Central memory CD4-positive, alpha-beta T cell (primary cell): ENCODE measurements at regions not wholly inside any gene's neighbourhood (a gene's known extent, or its start where the extent isn't known, plus 50 kb on each side); places are given as distances from the start of the nearest gene placed in this dataset.
"Not testable (repeated sequence)": the region's sequence is repeated elsewhere in the genome, so short reads cannot be mapped to it uniquely, and the experiment has no call there.

Source experiments
- DNase-seq: peaks from one replicate; pipeline ENCODE4 v3.0.0; 2022

DNA sequence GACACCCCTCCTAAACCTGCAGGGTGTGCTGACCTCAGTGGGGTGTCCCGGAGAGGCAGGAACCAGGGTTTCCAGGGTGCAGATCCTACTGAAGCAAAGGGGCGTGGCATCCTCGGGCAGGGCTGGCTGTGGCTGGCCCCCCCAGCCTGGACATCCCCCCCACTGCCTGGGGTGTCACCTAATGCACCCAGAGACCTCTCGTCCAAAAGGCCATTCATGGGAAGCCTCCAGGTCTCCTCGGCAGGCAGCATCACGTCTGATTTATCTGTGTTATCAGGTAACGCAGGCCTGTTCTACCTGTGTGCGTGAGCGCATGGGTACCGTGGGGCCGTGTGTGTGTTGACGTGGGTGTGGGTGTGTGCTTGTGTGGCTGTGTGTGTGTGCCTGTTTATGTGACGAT lies 210.0 kb downstream of the SHOX start:
- DNase-seq, result no peak

DNA sequence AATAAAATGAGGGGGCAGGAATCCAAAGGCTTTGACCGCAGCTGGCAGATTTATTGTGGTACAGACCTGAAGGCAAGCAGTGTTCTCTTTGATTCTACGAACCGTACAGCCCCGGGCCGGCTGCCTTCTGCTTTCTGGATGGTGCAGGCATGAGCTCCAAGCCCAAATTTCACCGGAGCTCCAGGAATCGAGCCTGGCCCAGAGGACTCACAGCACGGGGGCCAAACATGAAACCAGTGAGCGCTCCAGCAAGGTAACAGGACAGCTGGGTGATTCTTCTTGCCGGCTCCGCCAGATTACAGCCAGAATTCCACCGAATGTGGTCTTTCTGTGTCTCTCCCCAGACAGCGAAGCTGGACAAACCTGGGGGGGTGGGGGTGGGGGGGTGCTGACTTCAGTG lies 208.1 kb downstream of the SHOX start:
- DNase-seq, result not testable (repeated sequence)

DNA sequence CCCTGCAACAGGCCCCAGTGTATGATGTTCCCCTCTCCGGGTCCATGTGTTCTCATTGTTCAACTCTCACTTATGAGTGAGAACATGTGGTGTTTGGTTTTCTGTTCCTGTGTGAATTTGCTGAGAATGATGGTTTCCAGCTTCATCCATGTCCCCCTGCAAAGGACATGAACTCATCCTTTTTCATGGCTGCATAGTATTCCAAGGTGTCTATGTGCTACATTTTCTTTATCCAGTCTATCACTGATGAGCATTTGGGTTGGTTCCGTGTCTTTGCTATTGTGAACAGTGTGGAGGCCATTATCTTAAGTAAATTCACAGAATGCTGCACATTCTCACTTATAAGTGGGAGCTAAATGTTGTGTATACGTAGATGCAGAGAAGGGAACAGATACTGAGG lies 205.3 kb downstream of the SHOX start:
- not testable (repeated sequence) for DNase-seq

DNA sequence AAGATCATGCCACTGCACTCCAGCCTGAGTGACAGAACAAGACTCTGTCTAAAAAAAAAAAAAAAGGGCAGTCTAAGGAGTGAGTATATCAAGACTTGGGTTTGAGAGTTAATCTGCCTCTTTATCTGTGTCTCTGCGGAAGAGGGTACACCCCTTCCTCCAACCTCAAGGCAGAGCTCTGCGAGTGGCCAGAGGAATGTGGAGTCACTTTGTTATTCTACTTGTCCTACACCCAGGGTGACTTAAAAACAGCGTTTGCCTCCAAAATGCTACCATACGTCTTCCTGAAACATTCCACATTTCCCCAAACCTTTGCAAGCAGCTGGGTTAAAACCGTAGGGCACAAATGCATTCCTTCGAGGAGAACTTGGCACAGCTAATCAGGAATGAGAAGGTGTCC lies 199.9 kb downstream of the SHOX start:
- no peak for DNase-seq

DNA sequence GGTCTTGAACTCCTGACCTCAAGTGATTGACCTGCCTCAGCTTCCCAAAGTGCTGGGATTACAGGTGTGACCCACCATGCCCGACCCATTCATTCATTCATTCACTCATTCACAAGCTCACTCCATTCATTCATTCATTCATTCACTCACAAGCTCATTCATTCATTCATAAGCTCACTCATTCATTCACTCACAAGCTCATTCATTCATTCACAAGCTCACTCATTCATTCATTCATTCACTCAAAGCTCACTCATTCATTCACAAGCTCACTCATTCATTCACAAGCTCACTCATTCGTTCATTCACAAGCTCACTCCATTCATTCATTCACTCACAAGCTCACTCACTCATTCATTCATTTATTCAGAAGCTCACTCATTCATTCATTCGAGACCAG lies 198.6 kb downstream of the SHOX start:
- DNase-seq, result no peak

DNA sequence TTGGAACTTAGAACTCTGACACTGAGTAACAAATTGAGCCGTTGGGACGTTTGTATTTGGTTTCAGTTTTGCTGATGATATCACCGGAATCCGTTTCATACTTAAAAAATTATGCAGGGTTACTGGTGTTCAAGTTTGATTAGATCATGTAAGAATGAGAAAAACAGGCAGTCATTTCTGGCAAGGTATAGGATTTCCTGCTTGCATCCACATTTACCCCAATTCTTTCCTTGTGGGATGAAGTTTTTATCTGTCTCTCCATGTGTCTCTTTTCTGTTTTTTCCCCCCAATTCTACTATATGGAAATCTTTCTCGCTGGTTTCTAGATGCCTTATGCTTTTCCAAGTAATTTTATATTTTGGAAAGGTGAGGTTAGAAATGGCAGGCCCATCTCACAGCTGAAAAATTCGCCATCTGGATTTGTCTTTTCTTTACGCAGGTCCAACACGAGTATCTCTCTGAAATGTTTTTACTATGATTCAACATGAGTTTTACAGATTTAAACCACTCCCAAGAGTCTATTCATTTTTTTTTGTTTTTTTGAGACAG lies 197.9 kb downstream of the SHOX start:
- no peak for DNase-seq

DNA sequence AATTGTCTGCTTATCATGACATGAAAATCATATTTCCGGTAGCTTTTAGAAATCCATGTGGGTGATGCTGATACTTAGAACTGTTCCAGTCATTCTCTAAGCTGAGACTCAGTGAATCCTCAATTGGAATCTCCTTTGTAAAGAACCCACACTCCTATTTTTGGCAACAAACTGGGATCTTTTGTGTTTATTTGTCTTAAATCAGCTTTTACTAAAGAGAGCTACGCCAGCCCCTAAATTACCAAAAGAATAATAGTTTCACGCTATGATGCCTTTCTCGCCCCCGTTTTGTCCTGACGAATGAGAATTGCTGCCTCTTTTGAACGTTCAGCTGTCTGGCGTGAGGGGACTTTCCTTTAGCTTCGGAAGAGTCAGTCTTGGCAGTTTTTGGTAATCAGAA lies 195.9 kb downstream of the SHOX start:
- DNase-seq, result no peak

DNA sequence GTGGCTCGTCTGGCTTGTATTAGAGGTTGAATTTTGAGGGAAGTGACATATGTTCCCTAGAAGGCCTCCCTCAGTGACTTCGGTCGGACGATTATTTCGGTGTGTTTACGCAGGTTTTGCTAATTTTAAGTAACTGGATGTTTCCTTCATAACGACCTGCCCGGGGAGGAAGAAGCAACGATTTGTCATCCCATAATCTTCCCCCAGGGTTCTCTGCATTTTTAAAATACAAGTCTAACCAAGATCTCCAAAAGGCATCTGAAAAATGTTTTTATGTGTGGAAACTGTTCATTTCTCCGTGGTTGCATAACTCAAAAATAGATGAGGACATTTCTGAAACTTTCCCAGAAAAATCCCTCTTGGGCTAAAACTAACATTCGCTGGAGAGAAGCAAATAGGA lies 195.4 kb downstream of the SHOX start:
- DNase-seq, result no peak

DNA sequence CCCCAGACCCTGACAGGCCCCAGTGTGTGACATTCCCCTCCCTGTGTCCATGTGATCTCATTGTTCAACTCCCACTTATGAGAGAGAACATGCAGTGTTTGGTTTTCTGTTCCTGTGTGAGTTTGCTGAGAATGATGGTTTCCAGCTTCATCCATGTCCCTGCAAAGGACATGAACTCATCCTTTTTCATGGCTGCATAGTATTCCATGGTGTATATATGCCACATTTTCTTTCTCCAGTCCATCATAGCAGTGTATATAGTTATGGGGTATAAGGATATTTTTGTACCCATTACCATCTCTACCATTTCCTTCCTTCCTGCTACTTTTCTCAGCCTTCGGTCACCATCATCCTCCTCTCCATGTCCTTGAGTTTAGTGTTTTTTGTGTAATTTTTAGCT lies 192.5 kb downstream of the SHOX start:
- DNase-seq, result not testable (repeated sequence)

DNA sequence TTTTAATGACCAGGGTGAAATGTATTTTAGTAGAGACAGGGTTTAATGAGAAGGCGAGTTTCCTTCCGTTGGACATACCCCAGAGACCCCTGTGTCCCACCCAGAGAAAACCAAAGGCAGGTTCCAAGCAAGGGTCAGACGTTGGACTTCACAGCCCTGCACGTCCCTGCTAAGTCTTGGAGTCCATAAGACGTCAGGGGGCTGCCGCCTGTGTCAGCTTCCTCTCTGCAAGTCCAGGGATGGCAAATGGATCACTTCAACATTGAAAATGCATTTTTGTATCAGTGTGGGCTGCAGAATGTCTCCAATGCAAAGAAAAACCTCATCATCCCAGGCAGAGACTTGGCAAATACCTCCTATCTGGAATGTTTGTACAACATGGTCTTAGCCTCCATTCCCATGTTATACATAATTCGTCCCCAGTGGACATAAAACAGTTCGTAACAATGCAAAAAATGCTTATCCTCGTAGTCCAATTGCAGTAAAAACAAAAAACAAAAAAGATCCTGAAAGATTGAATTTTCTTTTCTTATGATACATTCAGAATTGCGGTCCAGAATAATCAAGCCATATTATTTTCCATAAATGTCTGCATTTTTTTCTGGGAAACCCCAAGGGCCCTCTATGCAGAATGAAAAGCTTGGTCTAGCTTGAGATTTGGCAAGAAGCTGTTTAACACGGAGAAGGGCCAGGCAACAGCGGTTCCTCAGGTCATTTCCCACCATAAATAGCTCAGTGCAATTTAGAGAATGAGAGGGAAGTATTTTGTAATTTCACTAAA lies 190.9 kb downstream of the SHOX start:
- no peak for DNase-seq

DNA sequence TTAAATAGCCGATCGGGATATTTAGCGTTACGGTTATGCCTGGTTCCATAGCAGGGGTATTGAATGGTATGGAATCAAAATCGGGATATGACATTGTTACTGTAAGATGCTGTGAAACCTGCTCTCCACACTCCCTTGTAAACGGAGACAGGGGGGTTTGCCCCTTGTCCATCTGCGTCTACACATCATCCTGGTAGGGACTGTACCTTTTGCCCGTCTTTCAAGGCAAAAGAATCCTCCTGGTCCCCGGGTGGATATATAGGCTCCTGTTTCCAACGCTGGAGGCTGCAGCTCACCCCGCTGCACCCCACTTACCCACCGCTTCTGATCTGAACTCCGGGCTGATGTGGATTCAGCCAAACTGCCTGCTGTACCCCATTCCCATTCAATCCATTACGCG lies 189.1 kb downstream of the SHOX start:
- no peak for DNase-seq

DNA sequence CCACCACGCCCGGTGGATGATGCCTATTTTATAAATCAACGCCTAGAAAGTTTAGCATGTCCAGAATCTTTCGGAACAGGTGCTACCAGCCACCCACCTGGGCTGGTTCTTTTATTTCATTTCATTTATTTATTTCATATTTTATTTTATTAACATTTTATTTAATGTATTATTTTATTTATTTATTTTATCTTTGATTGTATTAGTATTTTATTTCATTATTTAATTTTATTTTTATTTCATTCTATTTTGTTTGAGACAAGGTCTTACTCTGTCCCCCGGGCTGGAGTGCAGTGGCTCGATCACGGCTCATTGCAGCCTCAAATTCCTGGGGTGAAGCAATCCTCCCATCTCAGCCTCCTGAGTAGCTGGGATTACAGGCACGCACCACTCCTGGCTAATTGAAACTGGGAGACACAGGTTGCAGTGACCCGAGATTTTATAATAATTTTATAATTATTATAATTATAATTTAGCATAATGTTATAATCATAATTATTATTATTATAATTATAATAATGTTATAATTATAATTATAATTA lies 187.2 kb downstream of the SHOX start:
- no peak for DNase-seq

DNA sequence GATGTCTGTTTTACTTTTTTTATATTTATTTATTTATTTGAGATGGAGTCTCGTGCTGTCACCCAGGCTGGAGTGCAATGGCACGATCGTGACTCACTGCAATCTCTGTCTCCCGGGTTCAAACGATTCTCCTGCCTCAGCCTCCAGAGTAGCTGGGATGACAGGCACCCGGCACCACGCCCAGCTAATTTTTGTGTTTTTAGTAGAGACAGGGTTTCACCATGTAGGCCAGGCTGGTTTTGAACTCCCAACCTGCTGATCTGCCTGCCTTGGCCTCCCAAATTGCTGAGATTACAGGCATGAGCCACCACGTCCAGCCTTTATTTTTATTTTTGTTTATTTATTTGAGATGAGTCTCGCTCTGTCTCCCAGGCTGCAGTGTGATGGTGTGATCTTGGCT lies 186.6 kb downstream of the SHOX start:
- not testable (repeated sequence) for DNase-seq

DNA sequence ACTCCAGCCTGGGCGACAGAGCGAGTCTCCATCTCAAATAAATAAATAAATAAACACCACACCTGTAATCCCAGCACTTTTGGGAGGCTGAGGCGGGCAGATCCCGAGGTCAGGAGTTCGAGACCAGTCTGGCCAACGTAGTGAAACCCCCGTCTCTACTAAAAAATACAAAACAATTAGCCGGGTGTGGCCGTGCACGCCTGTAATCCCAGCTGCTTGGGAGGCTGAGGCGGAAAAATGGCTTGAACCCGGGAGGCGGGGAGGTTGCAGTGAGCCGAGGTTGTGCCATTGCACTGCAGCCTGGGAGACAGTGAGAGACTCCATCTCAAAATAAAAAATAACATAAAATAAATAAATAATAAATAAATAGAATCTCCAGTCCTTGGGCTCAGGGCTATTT lies 185.8 kb downstream of the SHOX start:
- no peak for DNase-seq

DNA sequence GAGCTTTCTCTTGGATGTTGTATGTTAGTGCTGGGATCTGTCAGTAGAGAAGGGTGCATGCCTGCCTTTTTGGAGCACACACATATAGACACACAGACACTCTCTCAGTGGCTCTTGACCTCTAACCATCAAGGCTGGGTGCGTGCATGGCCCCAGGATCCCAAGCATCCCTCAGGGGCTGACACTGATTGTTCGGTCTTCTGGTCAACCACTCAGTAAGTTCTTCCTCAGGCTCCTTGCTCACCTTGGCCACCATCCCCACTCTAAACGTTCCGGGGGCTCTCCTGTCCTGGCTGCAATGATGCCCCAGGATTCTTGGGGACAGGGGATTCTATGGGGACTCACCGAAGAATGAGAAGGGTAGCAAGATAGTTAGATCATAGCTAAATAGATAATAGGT lies 179.6 kb downstream of the SHOX start:
- DNase-seq, result no peak

DNA sequence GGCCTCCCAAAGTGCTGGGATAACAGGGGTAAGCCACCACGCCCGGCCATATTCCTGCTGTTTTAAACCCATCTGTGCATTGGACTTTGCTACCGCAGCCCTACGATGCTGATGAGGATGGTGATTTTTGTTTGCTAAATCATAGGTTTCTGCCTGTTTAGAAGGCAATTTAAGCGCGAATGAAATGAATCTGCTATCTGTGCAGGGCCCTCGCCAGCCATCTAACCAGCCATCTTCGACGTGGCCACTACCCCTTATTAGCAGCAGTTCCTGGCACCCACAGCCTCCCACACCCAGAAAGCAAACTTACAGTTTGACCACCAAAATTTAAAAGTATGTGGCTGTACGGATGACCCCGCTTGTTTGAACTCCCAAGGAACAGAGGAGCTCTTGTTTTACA lies 178.5 kb downstream of the SHOX start:
- DNase-seq, result no peak

DNA sequence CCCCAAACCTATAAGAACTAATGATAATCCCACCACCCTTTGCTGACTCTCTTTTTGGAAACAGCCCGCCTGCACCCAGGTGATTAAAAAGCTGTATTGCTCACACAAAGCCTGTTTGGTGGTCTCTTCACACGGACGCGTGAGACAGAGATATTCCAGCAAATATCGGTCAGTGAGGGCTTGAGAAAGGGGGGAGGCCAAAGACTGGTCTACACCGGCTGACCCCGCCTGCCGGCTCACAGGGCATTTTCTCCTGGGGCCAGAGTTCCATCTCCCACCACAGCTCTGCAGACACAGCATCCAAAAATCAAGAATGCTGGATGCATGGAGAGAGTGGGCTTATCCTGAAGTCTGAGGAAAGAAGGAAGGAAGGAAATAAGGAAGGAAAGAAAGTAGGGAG lies 176.0 kb downstream of the SHOX start:
- DNase-seq, result no peak

DNA sequence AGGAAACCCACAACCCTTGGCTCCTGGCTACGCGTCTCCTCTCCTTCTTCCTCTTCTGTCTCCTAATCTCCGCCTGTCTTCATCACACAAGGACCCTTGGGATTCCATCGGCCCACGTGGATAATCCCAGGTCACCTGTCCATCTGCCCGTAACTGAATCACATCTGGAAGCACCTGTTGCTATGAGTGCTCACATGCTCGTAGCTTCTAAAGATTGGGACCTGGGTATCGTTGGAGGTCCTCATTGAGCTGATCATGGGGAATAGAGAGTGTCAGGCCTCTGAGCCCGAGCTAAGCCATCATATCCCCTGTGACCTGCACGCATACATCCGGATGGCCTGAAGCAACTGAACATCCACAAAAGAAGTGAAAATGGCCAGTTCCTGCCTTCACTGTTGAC lies 175.4 kb downstream of the SHOX start:
- no peak for DNase-seq

DNA sequence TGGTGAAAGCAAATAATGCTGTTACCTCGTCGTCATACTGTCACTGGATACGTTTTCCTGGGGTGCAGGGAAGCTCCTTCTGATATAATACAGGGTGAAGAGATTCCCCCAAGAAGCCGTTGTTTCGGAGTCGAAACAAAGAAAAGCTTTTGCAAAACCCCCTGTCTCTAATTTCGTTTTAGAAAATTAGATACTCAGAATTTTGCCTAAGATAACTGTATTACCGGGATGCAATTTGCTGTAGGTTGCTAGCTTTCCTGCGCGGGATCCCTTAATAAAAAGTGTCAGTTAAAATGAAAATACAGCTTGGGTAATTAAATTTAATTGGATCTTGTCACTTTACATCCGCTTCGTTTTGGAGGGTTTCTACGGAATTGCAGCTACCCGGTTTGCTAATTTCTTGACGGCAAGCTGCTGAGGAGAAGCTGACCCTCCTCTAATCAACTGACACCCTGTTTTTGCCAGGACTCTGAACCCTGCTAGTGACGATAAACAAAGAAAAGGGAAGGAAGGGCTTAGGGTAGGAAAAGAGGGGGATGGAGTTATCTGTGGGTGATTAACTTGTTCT lies 174.6 kb downstream of the SHOX start:
- no peak for DNase-seq

DNA sequence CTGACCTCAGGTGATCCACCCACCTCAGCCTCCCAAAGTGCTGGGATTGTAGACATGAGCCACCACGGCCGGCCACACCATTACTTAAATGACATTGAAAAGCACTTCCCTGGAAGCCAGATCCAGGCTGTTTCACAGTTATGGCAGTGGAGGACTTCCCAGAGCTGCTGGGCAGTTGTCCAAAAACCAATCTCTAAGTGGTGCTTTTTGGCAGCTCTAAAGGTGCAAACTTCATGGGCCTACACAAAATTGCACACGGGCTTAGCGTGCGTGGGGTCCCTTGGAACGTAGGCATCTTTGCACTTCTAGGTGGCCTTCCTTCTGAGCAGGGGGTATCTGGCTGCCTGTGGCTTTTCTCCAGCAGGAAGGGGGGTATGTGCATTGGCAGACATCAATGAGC lies 172.3 kb downstream of the SHOX start:
- no peak for DNase-seq

DNA sequence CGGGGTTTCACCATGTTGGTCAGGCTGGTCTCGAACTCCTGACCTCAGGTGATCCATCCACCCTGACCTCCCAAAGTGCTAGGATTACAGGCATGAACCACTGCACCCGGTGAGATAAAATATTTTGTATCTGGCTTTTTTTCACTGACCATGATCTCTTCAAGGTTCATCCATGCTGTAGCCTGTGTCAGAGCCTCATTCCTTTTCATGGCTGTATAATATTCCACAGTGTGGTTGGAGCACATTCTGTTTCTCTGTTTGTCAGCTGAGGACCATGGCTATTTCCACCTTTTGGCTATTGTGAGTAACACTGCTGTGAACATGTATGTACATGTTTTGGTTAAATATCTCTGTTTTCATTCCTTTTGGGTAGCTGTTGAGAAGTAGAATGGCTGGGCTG lies 169.2 kb downstream of the SHOX start:
- no peak for DNase-seq

DNA sequence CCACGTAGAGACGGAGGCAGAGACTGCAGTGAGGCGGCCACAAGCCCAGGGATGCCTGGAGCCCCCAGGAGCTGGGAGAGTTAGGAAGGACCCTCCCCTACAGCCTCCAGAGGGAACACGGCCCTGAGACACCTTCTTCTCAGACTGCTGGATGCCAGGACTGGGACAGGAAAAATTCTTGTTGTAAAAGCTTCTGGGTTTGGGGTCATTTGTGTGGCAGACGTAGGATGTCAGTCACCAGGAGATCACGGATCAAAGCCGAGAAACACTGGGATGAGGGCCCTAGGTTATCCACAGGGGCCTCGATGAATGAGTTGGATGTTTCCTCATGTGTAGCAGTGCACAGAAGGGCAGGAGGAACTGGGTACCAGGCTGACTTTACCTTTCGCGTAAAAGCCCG lies 163.7 kb downstream of the SHOX start:
- DNase-seq, result no peak

DNA sequence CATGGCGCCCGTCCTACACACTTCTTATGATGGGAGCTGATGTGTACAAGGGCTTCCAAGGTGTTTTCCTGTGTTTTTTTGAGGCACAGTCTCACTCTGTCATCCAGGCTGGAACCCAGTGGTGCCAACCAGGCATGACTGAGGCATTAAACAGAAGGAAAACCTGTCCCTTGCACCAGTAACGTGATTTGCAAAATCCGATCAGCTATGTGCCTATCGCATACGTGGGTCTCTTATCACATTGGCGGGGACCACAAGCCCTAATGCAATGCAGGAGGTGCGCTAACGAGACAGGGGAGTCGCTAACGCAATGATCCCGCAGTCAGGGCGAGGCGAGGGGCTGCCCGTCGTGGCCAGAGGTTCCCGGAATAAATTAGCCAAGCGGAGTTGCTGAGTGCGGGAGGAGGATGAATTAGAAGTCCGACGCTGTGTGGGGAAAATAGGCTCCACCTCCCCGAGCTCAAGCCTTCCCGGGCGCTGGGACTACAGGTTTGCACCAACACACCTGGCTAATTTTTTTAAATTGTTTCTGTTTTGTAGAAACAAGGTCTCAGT lies 162.7 kb downstream of the SHOX start:
- no peak for DNase-seq

DNA sequence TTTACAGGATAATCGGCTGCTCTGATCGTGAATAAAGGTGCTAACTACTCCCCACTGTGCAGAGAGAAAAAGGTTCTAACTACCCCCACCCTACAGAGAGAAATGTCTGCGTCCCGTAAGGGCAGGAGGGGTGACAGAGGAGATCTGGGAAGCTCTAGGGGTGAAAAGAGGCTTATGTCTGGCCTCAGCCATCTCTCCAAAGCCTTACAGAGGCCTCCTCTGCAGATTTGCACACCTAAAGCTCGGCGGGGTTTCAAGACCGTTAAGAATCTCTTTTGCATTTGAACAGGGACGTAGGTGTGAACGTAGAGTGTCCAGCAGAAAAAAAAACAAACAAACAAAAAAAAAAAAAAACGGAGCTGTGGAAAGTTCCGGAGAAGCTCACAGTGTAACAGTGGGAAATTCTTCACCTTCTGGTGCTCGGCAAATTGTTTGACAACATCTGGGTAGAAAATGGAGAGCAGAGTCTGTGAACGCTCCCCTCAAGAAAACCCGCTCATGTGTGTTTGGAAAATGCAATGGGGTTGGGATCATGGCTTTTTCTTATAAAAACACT lies 161.0 kb downstream of the SHOX start:
- DNase-seq, result no peak
